ENCODE measurements at regions not wholly inside any gene's neighbourhood (a gene's known extent, or its start where the extent isn't known, plus 50 kb on each side); places are given as distances from the start of the nearest gene placed in this dataset.

GRCh38 chr14:58961045-58961731, 227.3 kb upstream of the DAAM1 start:
- TF ChIP-seq, protein P1, sequence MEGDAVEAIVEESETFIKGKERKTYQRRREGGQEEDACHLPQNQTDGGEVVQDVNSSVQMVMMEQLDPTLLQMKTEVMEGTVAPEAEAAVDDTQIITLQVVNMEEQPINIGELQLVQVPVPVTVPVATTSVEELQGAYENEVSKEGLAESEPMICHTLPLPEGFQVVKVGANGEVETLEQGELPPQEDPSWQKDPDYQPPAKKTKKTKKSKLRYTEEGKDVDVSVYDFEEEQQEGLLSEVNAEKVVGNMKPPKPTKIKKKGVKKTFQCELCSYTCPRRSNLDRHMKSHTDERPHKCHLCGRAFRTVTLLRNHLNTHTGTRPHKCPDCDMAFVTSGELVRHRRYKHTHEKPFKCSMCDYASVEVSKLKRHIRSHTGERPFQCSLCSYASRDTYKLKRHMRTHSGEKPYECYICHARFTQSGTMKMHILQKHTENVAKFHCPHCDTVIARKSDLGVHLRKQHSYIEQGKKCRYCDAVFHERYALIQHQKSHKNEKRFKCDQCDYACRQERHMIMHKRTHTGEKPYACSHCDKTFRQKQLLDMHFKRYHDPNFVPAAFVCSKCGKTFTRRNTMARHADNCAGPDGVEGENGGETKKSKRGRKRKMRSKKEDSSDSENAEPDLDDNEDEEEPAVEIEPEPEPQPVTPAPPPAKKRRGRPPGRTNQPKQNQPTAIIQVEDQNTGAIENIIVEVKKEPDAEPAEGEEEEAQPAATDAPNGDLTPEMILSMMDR (IDR thresholded peaks at IDR 0.05) = no peak
- Histone ChIP-seq H3K27me3 (no peaks in the 10 kb centered on the region), H3K27ac (no peak overlapping the region), H3K36me3 (no peaks in the 10 kb centered on the region), H3K9me3 (no peaks in the 10 kb centered on the region), H3K4me1 (ENCODE audit: control insufficient read depth in 1 of 2, insufficient read depth in 1 of 2, low read depth in 1 of 2, low read length in 1 of 2) (no peaks in the 10 kb centered on the region), H3K4me3 (ENCODE audit: low read depth in 1 of 2, low read length in 1 of 2) (no peak overlapping the region)

- Histone ChIP-seq H3K27ac (no peak overlapping the region), H3K36me3 (no peaks in the 10 kb centered on the region), H3K4me3 (ENCODE audit: low read depth in 1 of 2, low read length in 1 of 2) (no peak overlapping the region), H3K4me1 (ENCODE audit: control insufficient read depth in 1 of 2, insufficient read depth in 1 of 2, low read depth in 1 of 2, low read length in 1 of 2) (no peaks in the 10 kb centered on the region), H3K9me3 (no peaks in the 10 kb centered on the region), H3K27me3 (no peaks in the 10 kb centered on the region)
- TF ChIP-seq, protein P1 (IDR thresholded peaks at IDR 0.05) = no peak
Observed at GRCh38 chr14:58963873-58964597, 224.4 kb upstream of the DAAM1 start.

GRCh38 chr14:58964598-58964928, 223.9 kb upstream of the DAAM1 start:
- H3K4me1 ChIP-seq (ENCODE audit: control insufficient read depth in 1 of 2, insufficient read depth in 1 of 2, low read depth in 1 of 2, low read length in 1 of 2) = no peaks in the 10 kb centered on the region
- TF ChIP-seq, protein P1 (IDR thresholded peaks at IDR 0.05) = no peak
- H3K27me3 ChIP-seq = no peaks in the 10 kb centered on the region
- no peaks in the 10 kb centered on the region for H3K36me3 ChIP-seq
- H3K27ac ChIP-seq = no peak overlapping the region
- no peak overlapping the region for H3K4me3 ChIP-seq (ENCODE audit: low read depth in 1 of 2, low read length in 1 of 2)
- no peaks in the 10 kb centered on the region for H3K9me3 ChIP-seq

- Histone ChIP-seq H3K36me3 (no peaks in the 10 kb centered on the region), H3K9me3 (no peaks in the 10 kb centered on the region), H3K4me1 (ENCODE audit: control insufficient read depth in 1 of 2, insufficient read depth in 1 of 2, low read depth in 1 of 2, low read length in 1 of 2) (no peaks in the 10 kb centered on the region), H3K27me3 (no peaks in the 10 kb centered on the region), H3K4me3 (ENCODE audit: low read depth in 1 of 2, low read length in 1 of 2) (no peak overlapping the region), H3K27ac (no peak overlapping the region)
- TF ChIP-seq, protein P1 (IDR thresholded peaks at IDR 0.05) = no peak
Observed at GRCh38 chr14:58965601-58966000, 222.9 kb upstream of the DAAM1 start.

DNA sequence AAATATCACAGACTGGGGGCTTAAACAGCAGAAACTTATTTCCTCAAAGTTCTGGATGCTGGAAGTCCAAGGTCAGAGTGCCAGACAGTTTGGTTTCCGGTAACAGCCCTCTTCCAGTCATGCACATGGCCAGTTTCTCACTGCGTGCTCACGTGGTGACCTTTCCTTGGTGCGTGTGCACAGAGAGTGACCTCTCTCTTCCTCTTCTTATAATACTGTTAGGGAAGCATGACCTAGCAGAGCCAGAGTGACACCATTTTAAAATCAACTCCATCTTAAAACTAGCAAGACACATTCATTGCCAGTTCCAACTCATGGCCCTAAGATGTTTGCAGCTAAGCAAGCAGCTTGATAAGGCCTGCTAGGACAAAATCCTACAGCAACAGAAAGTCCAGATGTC, 221.5 kb upstream of the DAAM1 start:
- H3K4me1 ChIP-seq (ENCODE audit: control insufficient read depth in 1 of 2, insufficient read depth in 1 of 2, low read depth in 1 of 2, low read length in 1 of 2) = no peaks in the 10 kb centered on the region
- no peaks in the 10 kb centered on the region for H3K36me3 ChIP-seq
- TF ChIP-seq, protein P1 (IDR thresholded peaks at IDR 0.05) = no peak
- no peaks in the 10 kb centered on the region for H3K27me3 ChIP-seq
- H3K9me3 ChIP-seq = no peaks in the 10 kb centered on the region
- H3K27ac ChIP-seq = no peak overlapping the region
- no peak overlapping the region for H3K4me3 ChIP-seq (ENCODE audit: low read depth in 1 of 2, low read length in 1 of 2)
